ENCODE measurements at regions not wholly inside any gene's neighbourhood (a gene's known extent, or its start where the extent isn't known, plus 50 kb on each side); places are given as distances from the start of the nearest gene placed in this dataset.

DNA sequence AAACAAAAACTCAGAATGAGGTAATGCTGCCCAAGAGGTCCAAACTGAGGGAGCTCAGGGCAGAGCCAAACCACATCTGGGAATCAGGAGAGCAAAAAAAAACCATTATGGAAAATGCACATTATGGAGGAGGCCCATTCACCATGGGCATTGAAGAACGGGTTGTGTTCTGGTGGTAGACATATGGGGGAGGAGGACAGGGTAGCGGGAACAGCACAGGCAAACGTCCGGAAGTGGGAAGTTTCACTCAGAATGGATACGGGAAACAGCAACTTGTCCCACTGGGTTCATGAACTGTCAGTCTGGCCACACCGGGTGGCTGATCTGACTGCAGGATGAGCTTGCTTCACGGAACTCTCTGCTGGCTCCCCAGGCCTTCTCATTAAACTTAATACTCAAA lies 139.7 kb downstream of the RRAGC start:
- DNase-seq (ENCODE audit: low read depth, low spot score): no peak

- no peak for DNase-seq (ENCODE audit: low read depth, low spot score)
Measured at GRCh38 chr1:38718031-38718430, 141.5 kb downstream of the RRAGC start.

- DNase-seq (ENCODE audit: low read depth, low spot score): no peak
Measured at GRCh38 chr1:38716229-38716628, 143.3 kb downstream of the RRAGC start.

GRCh38 chr1:38715415-38715814 lies 144.2 kb downstream of the RRAGC start:
- DNase-seq (ENCODE audit: low read depth, low spot score): no peak

GRCh38 chr1:38712046-38712445 lies 147.5 kb downstream of the RRAGC start:
- DNase-seq (ENCODE audit: low read depth, low spot score): no peak

- no peak for DNase-seq (ENCODE audit: low read depth, low spot score)
Measured at GRCh38 chr1:38708701-38709258, 150.8 kb downstream of the RRAGC start.

DNA sequence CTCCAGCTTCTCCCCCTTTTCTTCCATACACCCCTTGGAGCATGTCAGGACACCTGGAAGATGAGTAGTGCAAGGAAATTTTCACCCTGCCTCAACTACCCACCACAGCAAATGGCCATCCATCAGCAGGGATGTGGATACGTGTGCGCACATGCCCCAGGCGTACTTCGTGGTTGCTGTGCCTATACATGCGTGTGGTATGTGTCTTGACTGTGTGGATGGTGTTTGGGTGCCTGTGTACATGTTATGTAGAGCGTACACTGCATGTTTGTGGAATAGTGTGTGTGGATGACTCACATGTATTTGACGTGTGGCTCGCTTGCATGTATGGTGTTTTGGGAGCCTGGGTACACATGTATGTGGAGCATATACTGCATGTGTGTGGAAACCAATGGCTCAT lies 158.5 kb downstream of the RRAGC start:
- no peak for DNase-seq (ENCODE audit: low read depth, low spot score)

DNA sequence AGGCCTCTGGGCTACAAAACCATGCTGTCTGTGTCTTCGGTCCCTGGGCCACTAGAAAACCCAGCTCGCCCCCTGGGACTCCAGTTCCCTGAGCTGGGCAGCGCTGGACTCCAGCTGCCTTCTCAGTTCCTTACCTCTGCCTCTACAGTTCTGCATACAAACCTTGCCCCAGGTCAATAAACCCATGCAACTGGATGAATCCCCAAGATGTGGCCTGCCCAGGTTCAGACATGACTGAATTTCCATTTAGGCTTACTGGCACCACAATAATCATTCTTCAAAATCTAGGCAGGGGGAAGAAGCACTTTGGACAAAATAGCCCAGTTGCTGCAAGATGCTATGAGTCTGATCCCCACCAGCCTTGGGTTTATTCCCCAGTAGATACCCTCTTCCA lies 159.5 kb downstream of the RRAGC start:
- DNase-seq (ENCODE audit: low read depth, low spot score): no peak

GRCh38 chr1:38699330-38700076 lies 160.1 kb downstream of the RRAGC start:
- no peak for DNase-seq (ENCODE audit: low read depth, low spot score)

DNA sequence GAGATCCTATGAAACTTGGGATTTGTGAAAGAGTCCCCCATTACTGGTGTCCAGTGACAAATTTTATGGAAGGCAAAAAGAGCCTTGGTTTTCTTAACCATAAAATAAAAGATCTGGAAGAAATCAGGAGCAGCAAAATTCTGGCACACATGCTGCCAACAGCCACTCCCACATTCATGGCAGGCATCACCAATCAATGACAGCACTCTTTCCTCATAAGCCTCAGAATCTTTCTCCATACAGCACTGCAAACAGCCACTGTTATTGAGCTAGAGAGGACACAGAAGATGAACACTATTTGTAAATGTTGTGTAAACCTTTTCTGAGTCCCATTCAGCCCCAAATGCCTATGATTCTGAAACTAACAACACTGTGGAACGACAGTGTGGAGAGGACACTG lies 162.2 kb downstream of the RRAGC start:
- no peak for DNase-seq (ENCODE audit: low read depth, low spot score)

DNA sequence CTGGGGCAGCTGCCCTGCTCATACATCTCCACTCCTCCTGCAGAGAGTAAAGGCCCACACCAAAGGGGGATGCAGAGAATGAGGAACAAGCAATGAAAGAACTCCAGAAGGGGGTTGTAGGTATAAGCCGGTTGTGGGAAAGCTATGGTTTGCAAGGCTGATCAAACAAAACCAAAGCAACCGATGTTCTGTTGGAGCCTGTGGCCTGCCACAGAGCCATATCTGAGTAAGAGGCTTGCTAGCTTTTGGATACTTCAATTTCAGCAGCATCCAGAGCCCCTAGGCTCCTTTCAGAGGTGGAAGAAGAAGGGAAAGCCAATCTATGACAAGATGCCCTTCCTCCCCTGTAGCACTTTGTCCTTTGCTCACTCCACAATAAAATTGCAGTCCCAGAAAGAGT lies 163.2 kb downstream of the RRAGC start:
- no peak for DNase-seq (ENCODE audit: low read depth, low spot score)

DNA sequence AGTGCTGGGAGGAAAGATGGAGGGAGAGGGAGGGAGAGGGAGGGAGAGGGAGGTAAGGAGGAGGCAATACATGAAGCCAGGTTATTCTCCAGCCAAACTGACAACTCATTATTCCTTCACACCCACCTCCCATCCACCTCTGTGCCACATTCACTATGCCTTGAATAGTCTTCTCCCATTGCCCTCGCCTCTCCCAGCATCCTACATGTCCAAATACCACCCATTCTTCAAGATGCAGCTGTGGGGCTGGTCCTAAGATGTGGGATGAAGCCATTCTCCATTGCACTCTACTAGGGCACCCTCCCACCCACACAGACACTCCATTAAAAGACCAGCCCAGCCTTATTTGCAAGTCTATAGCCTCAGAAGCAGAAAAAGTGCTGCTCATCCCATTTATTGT lies 165.8 kb downstream of the RRAGC start:
- DNase-seq (ENCODE audit: low read depth, low spot score): no peak

DNA sequence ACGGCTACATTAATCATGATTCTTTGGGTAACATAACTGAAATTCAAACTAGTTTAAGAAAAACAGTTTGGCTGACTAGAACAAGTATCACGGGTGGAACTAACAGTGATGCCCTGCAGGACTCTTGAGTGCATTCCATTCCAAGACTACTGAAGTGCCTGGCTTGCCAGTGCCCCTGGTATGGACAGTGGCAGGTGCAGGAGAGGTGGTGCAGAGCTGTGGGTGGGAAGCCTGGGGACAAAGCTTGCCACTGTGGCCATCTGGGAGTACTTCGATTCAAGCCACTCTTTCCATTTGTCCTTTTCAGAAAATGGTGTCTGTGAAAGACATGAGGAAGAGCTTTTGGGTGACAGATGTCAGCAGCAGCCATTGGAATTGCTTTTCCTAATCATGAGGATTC lies 166.5 kb downstream of the RRAGC start:
- DNase-seq (ENCODE audit: low read depth, low spot score): no peak

GRCh38 chr1:38690790-38691449 lies 168.7 kb downstream of the RRAGC start:
- DNase-seq (ENCODE audit: low read depth, low spot score): no peak

- no peak for DNase-seq (ENCODE audit: low read depth, low spot score)
Measured at GRCh38 chr1:38686927-38687255, 172.7 kb downstream of the RRAGC start.

GRCh38 chr1:38686167-38686926 lies 173.2 kb downstream of the RRAGC start:
- DNase-seq (ENCODE audit: low read depth, low spot score): no peak

- DNase-seq (ENCODE audit: low read depth, low spot score): no peak
Measured at GRCh38 chr1:38685388-38685787, 174.2 kb downstream of the RRAGC start.

GRCh38 chr1:38680801-38681510 lies 178.6 kb downstream of the RRAGC start:
- DNase-seq (ENCODE audit: low read depth, low spot score): no peak

DNA sequence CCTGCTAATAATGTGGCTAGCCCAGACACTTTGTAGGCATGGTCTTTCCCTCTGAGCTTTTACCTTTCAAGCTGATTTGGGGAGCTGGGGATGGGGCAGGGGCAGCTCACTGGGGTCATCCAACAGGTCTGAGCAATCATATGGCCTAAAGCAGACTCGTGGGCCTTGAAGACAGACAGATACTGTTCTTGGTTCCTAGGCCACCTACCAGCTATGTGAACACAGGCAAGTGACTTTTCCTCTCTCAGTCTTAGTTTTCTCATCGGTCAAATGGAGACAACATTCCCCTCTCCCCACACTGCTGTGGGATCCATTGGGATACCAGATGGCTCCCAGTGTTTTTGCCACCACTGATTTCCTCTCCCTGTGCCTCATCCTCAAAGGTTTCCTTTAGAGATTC lies 181.8 kb downstream of the RRAGC start:
- DNase-seq (ENCODE audit: low read depth, low spot score): no peak

DNA sequence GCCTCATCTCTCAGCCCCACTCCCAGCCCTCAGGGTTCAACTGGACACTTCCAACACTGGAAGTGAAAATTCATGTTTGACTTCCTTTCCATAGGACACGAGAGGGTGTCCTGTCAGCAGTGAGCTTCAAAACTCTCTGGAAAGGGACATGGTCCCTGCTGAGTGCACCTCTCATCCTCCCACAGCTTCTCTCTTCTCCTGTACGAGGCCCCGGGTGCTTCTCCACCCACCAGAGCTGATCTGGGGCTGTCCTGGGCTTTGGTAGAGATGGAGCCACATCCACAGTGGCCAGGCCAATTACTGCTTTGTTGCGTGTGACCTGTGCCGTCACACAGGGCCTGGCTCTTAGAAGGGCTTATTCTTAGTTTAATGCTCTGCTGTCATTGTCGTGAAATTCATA lies 182.3 kb downstream of the RRAGC start:
- no peak for DNase-seq (ENCODE audit: low read depth, low spot score)

DNA sequence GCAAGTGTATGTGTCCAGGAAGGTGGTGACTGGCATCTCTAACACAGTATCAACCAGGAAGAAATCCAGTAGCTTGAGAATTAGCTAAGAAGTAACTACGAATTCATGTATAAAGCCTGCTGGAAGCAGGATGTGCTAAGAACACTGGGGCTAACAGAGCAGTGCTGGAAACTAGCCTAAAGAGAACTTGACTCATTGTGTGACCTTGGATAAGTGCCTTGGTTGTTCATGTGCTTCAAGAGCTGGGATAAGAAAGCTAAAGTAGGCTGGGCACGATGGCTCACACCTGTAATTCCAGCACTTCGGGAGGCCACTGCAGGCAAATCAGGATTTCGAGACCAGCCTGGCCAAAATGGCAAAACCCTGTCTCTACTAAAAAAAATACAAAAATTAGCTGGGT lies 186.9 kb downstream of the RRAGC start:
- DNase-seq (ENCODE audit: low read depth, low spot score): no peak

- no peak for DNase-seq (ENCODE audit: low read depth, low spot score)
Measured at GRCh38 chr1:38671221-38671620, 188.4 kb downstream of the RRAGC start.

Data from brain pericyte (primary cell).